Omental fat pad (tissue), 3 donors: ENCODE measurements at regions not wholly inside any gene's neighbourhood (a gene's known extent, or its start where the extent isn't known, plus 50 kb on each side); places are given as distances from the start of the nearest gene placed in this dataset.

ENCODE experiments used
- ATAC-seq: fragments of 150-250 bp; one replicate; pipeline ENCODE4 v1.9.1; 2016; ENCODE audit warnings: mild to moderate bottlenecking, moderate library complexity; ENCODE audit not compliant: low FRiP score
- DNase-seq: peaks from one replicate; pipeline ENCODE4 v3.0.0-alpha.2; 2019; ENCODE audit warnings: low spot score
- TF ChIP-seq, protein P1 (sequence below), 3 donors: fragments of 450-650 bp; IDR thresholded peaks; one replicate each; pipeline ENCODE4 v1.5.1; 2016 to 2017; ENCODE audit warnings: antibody characterized with exemption in 3 of 3, mild to moderate bottlenecking in 3 of 3, moderate library complexity in 2 of 3

DNA sequence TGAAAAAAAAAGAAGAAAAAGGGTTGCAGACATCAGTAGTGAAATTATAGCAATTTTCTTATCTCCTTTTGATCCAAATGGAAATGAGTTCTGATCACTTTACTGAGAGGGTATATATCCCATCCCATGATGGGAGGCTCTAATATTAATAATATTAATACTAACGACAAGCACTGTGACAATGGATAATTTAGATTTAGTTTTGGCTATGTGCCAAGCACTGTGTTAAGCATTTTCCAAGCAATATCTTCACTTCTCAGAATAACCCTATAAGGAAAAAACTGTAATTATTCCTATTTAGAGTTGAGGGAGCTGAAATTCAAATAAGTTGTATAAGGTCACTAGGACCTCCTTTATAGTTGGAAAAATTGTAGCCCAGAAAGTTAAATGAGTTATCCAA is 58.4 kb upstream of the ASTN2 start:
- DNase-seq (no peak), ATAC-seq (no peak)
- TF ChIP-seq, protein P1, sequence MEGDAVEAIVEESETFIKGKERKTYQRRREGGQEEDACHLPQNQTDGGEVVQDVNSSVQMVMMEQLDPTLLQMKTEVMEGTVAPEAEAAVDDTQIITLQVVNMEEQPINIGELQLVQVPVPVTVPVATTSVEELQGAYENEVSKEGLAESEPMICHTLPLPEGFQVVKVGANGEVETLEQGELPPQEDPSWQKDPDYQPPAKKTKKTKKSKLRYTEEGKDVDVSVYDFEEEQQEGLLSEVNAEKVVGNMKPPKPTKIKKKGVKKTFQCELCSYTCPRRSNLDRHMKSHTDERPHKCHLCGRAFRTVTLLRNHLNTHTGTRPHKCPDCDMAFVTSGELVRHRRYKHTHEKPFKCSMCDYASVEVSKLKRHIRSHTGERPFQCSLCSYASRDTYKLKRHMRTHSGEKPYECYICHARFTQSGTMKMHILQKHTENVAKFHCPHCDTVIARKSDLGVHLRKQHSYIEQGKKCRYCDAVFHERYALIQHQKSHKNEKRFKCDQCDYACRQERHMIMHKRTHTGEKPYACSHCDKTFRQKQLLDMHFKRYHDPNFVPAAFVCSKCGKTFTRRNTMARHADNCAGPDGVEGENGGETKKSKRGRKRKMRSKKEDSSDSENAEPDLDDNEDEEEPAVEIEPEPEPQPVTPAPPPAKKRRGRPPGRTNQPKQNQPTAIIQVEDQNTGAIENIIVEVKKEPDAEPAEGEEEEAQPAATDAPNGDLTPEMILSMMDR (IDR thresholded peaks at IDR 0.05): no peak

DNA sequence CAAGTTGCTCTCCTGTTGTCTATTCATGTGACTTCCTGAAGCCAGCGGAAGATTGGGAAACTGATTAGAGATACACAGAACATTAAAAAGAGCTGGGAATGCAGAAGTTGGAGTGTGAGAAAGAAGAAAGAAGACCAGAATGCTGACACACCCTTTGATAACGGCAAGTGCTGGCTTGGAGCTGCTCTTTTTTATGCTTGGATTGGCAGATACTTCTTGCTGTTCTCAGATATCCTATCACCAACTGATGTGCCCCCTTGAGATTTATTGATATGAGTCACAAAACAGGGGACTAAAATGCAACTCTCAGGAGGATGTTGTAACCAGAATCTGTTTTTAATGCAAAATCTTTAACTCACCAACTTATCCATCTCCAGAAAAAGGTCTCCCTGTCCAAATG is 56.0 kb upstream of the ASTN2 start:
- TF ChIP-seq, protein P1 (IDR thresholded peaks at IDR 0.05): no peak
- no peak for DNase-seq
- no peak for ATAC-seq

DNA sequence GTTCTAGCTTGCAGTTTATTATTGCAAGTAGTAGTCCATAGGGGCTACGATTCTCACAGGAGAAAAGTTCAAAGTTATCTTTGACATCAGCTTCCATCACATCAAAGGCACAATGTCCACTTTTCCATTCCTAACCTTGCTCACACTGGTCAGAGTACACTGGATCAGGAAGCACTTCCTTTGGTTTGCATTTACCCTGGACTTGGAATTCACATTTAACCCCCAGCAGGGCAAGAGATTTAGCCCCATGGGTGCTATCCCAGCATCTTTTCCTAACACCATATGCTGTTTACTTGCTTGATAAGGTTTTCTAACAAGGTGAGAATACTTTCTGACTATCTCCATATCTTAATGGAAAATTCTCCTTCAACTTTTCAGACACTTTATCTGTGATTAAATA is 55.6 kb upstream of the ASTN2 start:
- ATAC-seq (no peak), DNase-seq (no peak)
- TF ChIP-seq, protein P1 (IDR thresholded peaks at IDR 0.05): no peak

DNA sequence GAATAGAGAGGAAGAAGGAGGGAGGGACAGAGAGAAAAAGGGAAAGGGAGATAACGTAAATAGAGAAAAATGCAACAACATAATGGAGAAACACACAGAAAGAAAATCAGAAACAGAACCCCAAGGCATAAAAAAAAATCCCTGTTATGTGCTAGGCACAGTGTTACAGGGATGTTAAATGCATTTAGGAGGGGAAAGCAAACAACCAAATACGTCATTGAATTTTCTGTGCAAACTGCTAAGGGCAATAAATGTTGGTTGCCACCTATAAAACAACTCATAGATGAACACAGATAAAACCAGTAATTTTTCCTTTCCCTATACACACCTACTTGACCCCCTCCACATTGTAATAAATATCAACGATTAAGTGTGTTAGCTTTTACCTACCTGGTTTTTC is 51.3 kb upstream of the ASTN2 start:
- ATAC-seq (no peak), DNase-seq (no peak)
- TF ChIP-seq, protein P1 (IDR thresholded peaks at IDR 0.05): no peak

DNA sequence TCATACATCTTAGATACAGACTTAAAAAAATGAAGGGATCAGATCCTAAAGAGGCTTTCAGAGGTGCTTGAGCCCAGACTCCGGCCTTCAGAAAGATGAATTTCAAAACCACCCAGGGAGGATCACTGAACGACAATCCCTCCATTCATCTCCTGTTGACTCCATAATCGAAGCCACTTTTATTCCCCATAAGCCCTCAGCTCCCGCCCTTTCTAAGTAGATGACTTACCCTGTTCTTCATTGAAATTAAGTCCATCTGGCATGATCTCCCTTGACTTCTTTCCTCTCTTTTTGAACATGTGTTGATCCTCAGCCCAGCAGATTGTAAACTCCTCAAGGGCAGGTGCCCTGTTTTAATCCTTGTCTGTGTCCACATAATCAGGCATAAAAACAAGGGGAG is 50.8 kb upstream of the ASTN2 start:
- TF ChIP-seq, protein P1 (IDR thresholded peaks at IDR 0.05): no peak
- ATAC-seq: no peak

DNA sequence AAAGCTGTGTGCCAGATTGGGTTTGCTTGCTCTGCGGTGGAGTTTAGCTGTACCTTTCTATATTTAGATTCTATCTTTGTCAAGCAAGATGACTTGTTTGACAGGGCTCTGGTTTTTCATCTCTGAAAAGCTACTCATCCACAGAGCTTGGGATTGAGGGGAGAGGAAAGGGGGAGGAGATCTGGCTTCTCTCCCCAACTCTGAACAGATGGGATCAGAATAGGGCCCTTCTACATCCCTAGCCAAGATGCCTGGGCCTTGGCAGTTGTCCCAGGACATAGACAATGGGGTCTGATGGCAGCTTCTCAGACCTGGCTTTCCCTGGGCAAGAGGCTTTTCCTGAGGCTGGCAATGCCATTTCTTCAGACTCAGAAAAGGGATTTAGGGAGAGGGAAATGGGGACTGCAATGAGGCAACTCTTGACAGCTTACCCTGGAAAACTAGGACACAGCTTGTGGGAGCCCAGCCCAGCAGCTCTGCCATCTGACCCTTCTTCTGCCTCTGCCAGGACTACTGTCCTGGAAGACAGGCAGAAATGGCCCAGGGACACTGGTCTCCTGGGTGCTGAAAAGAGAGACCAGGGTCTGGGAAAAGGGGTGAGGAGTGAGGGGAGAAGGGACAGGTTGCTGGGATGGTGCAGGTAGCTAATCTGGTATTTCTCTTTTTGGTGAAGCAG is 50.2 kb upstream of the ASTN2 start:
- DNase-seq: no peak
- TF ChIP-seq, protein P1 (IDR thresholded peaks at IDR 0.05): no peak

More for the DNA sequence above, 50.8 kb upstream of the ASTN2 start:
- DNase-seq: no peak

More for the DNA sequence above, 50.2 kb upstream of the ASTN2 start:
- no peak for ATAC-seq
